ENCODE measurements at regions not wholly inside any gene's neighbourhood (a gene's known extent, or its start where the extent isn't known, plus 50 kb on each side); places are given as distances from the start of the nearest gene placed in this dataset.

- H3K9me3 Mint-ChIP-seq, result no peaks in the 10 kb centered on the region
- no peak for DNase-seq (ENCODE audit: low spot score)
- Histone ChIP-seq H3K9ac (no peak overlapping the region), H3K9me3 (ENCODE audit: low read depth) (no peaks in the 10 kb centered on the region), H3K4me2 (no peak overlapping the region), H3K4me1 (no peaks in the 10 kb centered on the region), H3K36me3 (no peaks in the 10 kb centered on the region), H3K79me2 (ENCODE audit: low read depth) (no peaks in the 10 kb centered on the region), H4K20me1 (ENCODE audit: low read depth) (no peaks in the 10 kb centered on the region), H2AFZ (replicated peaks) (no peak overlapping the region), H3K27ac (no peak overlapping the region), H3K4me3 (no peak overlapping the region), H3F3A (ENCODE audit: low read depth) (no peaks in the 10 kb centered on the region), H3K27me3 (no peaks in the 10 kb centered on the region)
- H3K36me3 Mint-ChIP-seq, result no peaks in the 10 kb centered on the region
- no peaks in the 10 kb centered on the region for H3K4me1 Mint-ChIP-seq
- H3K4me3 Mint-ChIP-seq, result no peak overlapping the region
- no peak overlapping the region for H3K27ac Mint-ChIP-seq
- TF ChIP-seq EZH2phosphoT487 (IDR thresholded peaks at IDR 0.05) (no peak), CTCF (IDR thresholded peaks at IDR 0.05) (no peak), EZH2 (IDR thresholded peaks at IDR 0.05) (no peak)
- peaks cover 3% of the 10 kb centered on the region for H3K27me3 Mint-ChIP-seq (ENCODE audit: insufficient read depth, low read depth)
These were observed 930.6 kb upstream of the TMEM132C start for GRCh38 chr12:127336416-127336815.

- Histone ChIP-seq H3K4me2 (no peak overlapping the region), H3K27me3 (no peaks in the 10 kb centered on the region), H3K36me3 (no peaks in the 10 kb centered on the region), H3F3A (ENCODE audit: low read depth) (no peaks in the 10 kb centered on the region), H3K27ac (no peak overlapping the region), H2AFZ (replicated peaks) (no peak overlapping the region), H3K4me3 (no peak overlapping the region), H4K20me1 (ENCODE audit: low read depth) (no peaks in the 10 kb centered on the region), H3K9me3 (ENCODE audit: low read depth) (no peaks in the 10 kb centered on the region), H3K79me2 (ENCODE audit: low read depth) (no peaks in the 10 kb centered on the region), H3K9ac (no peak overlapping the region), H3K4me1 (no peaks in the 10 kb centered on the region)
- Mint-ChIP-seq H3K27ac (no peak overlapping the region), H3K36me3 (no peaks in the 10 kb centered on the region), H3K4me3 (no peak overlapping the region), H3K9me3 (no peaks in the 10 kb centered on the region), H3K4me1 (peaks cover 4% of the 10 kb centered on the region), H3K27me3 (ENCODE audit: insufficient read depth, low read depth) (peaks cover 3% of the 10 kb centered on the region)
- DNase-seq (ENCODE audit: low spot score), result no peak
- TF ChIP-seq EZH2phosphoT487 (IDR thresholded peaks at IDR 0.05) (no peak), CTCF (IDR thresholded peaks at IDR 0.05) (no peak), EZH2 (IDR thresholded peaks at IDR 0.05) (no peak)
These were observed 927.9 kb upstream of the TMEM132C start for GRCh38 chr12:127339065-127339464.

DNA sequence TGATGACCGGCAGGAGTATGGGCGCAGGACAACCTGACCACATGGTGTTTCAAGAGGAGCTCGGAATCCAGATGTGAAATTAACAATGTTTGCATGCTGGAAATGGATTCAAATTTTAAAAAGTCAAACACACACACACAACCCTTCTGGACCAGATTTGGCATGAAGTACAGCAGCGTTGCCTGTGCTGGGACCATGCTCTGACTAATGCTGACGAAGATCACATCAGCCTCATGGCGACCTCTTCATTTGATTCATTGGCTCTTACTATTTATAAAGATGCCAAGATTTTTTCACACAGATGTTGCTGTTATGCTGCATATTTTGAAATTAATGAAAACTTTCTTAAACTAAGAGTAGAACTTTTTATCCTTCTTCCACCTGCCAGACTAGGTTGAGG, 926.6 kb upstream of the TMEM132C start:
- no peak for DNase-seq (ENCODE audit: low spot score)
- Histone ChIP-seq H4K20me1 (ENCODE audit: low read depth) (no peaks in the 10 kb centered on the region), H3K36me3 (no peaks in the 10 kb centered on the region), H3K27ac (no peak overlapping the region), H3K4me3 (no peak overlapping the region), H3K27me3 (no peaks in the 10 kb centered on the region), H3K9me3 (ENCODE audit: low read depth) (no peaks in the 10 kb centered on the region), H2AFZ (replicated peaks) (no peak overlapping the region), H3F3A (ENCODE audit: low read depth) (no peaks in the 10 kb centered on the region), H3K4me2 (no peak overlapping the region), H3K9ac (no peak overlapping the region), H3K79me2 (ENCODE audit: low read depth) (no peaks in the 10 kb centered on the region), H3K4me1 (no peaks in the 10 kb centered on the region)
- peaks cover 3% of the 10 kb centered on the region for H3K27me3 Mint-ChIP-seq (ENCODE audit: insufficient read depth, low read depth)
- no peaks in the 10 kb centered on the region for H3K36me3 Mint-ChIP-seq
- H3K27ac Mint-ChIP-seq, result no peak overlapping the region
- no peak overlapping the region for H3K4me3 Mint-ChIP-seq
- no peak for TF ChIP-seq CTCF (IDR thresholded peaks at IDR 0.05)
- no peak for TF ChIP-seq EZH2phosphoT487 (IDR thresholded peaks at IDR 0.05)
- TF ChIP-seq EZH2 (IDR thresholded peaks at IDR 0.05), result no peak
- peaks cover 5% of the 10 kb centered on the region for H3K4me1 Mint-ChIP-seq
- H3K9me3 Mint-ChIP-seq, result no peaks in the 10 kb centered on the region

GRCh38 chr12:127342861-127343260, 924.1 kb upstream of the TMEM132C start:
- Histone ChIP-seq H3K36me3 (no peaks in the 10 kb centered on the region), H3K79me2 (ENCODE audit: low read depth) (no peaks in the 10 kb centered on the region), H2AFZ (replicated peaks) (no peak overlapping the region), H3K4me3 (no peak overlapping the region), H3K4me2 (no peak overlapping the region), H3K9me3 (ENCODE audit: low read depth) (no peaks in the 10 kb centered on the region), H3K4me1 (no peaks in the 10 kb centered on the region), H3F3A (ENCODE audit: low read depth) (no peaks in the 10 kb centered on the region), H3K27ac (no peak overlapping the region), H4K20me1 (ENCODE audit: low read depth) (no peaks in the 10 kb centered on the region), H3K9ac (no peak overlapping the region), H3K27me3 (no peaks in the 10 kb centered on the region)
- Mint-ChIP-seq H3K4me3 (no peak overlapping the region), H3K27ac (no peak overlapping the region), H3K27me3 (ENCODE audit: insufficient read depth, low read depth) (peaks cover 6% of the 10 kb centered on the region), H3K4me1 (peaks cover 7% of the 10 kb centered on the region), H3K36me3 (no peaks in the 10 kb centered on the region), H3K9me3 (peaks cover 13% of the 10 kb centered on the region)
- no peak for DNase-seq (ENCODE audit: low spot score)
- TF ChIP-seq EZH2 (IDR thresholded peaks at IDR 0.05) (no peak), CTCF (IDR thresholded peaks at IDR 0.05) (no peak), EZH2phosphoT487 (IDR thresholded peaks at IDR 0.05) (no peak)
